ENCODE measurements at regions not wholly inside any gene's neighbourhood (a gene's known extent, or its start where the extent isn't known, plus 50 kb on each side); places are given as distances from the start of the nearest gene placed in this dataset.

DNA sequence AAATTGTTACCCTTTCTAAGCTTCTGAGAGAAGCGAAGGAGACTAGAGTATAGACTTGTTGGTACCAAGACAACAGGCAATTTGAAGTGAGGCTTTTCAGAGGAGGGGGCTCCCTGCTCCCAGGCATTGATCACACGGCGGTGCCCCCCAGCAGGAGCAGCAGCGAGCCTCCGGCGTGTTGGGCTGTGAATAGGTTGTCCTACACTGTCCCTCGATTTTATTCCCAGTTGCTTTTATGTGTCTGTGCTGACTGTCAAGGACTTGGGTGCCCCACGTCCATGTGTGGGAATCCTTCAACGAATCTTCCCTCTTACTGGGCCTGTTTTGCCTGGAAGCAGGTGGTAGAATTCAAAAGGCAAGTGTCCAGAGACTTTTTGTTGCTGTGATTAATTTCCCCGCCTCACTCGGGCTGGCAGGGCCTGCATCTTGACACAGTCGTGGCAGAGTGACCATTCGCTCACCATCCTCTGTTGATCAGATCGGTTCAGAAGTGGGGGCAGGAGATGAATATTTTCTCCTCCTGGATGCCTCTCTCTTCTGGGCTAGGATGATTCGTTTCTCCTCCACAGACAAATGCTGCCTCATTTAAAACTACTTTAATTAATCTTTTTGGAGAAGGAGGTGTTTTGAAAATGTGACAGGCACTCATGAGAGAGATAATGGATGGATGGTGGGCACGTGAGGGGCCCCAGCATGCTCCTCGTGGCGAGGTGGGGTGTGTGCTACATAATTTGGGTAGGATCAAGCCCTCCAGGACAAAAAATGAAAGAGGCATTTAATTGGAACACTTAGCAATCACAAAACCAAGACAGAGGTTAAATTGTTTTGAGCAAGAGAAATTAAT is 77.6 kb downstream of the SMIM21 start:
- TF ChIP-seq, protein P1, sequence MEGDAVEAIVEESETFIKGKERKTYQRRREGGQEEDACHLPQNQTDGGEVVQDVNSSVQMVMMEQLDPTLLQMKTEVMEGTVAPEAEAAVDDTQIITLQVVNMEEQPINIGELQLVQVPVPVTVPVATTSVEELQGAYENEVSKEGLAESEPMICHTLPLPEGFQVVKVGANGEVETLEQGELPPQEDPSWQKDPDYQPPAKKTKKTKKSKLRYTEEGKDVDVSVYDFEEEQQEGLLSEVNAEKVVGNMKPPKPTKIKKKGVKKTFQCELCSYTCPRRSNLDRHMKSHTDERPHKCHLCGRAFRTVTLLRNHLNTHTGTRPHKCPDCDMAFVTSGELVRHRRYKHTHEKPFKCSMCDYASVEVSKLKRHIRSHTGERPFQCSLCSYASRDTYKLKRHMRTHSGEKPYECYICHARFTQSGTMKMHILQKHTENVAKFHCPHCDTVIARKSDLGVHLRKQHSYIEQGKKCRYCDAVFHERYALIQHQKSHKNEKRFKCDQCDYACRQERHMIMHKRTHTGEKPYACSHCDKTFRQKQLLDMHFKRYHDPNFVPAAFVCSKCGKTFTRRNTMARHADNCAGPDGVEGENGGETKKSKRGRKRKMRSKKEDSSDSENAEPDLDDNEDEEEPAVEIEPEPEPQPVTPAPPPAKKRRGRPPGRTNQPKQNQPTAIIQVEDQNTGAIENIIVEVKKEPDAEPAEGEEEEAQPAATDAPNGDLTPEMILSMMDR (IDR thresholded peaks at IDR 0.05) = no peak
- TF ChIP-seq POLR2A (IDR thresholded peaks at IDR 0.05) = no peak
